Skeletal muscle tissue (tissue), 3 donors: ENCODE measurements at regions not wholly inside any gene's neighbourhood (a gene's known extent, or its start where the extent isn't known, plus 50 kb on each side); places are given as distances from the start of the nearest gene placed in this dataset.

Experiments used
- H3K27ac ChIP-seq: one replicate; pipeline ENCODE4 v1.7.0; 2013; ENCODE audit warnings: mild to moderate bottlenecking, low read depth, low read length, inconsistent platforms
- H3K27me3 ChIP-seq, 3 donors: one replicate each; pipeline ENCODE4 v1.7.0; 2013; ENCODE audit warnings: low read length in 3 of 3; ENCODE audit not compliant: control insufficient read depth in 3 of 3, insufficient read depth in 3 of 3
- H3K36me3 ChIP-seq, 3 donors: one replicate each; pipeline ENCODE4 v1.7.0; 2013; ENCODE audit warnings: low read length in 3 of 3; ENCODE audit not compliant: control insufficient read depth in 3 of 3, insufficient read depth in 3 of 3
- H3K4me1 ChIP-seq, 3 donors: one replicate each; pipeline ENCODE4 v1.7.0; 2013; ENCODE audit warnings: low read length in 3 of 3, mild to moderate bottlenecking in 3 of 3; ENCODE audit not compliant: control insufficient read depth in 3 of 3, insufficient read depth in 3 of 3
- H3K4me3 ChIP-seq, 3 donors: one replicate each; pipeline ENCODE4 v1.7.0; 2013; ENCODE audit warnings: low read length in 3 of 3
- H3K9ac ChIP-seq, 3 donors: one replicate each; pipeline ENCODE4 v1.7.0; 2013; ENCODE audit warnings: low read length in 3 of 3, mild to moderate bottlenecking in 3 of 3, moderate library complexity in 2 of 3, low read depth in 1 of 3
- H3K9me3 ChIP-seq, 3 donors: one replicate each; pipeline ENCODE4 v1.7.0; 2013; ENCODE audit warnings: low read length in 3 of 3; ENCODE audit not compliant: control insufficient read depth in 3 of 3
- donor health status: Osteomylitis.

- H3K9ac ChIP-seq, result no peak overlapping the region
Measured at GRCh38 chr3:72678867-72679266, 169.4 kb downstream of the SHQ1 start.

GRCh38 chr3:72678380-72678779 lies 169.9 kb downstream of the SHQ1 start:
- H3K36me3 ChIP-seq, result no peaks in the 10 kb centered on the region
- H3K27ac ChIP-seq, result no peak overlapping the region
- no peak overlapping the region for H3K9ac ChIP-seq
- no peaks in the 10 kb centered on the region for H3K9me3 ChIP-seq
- H3K27me3 ChIP-seq, result peaks cover 0 to 2% (median 0%) of the 10 kb centered on the region in 3 donors
- no peak overlapping the region for H3K4me3 ChIP-seq
- H3K4me1 ChIP-seq, result no peaks in the 10 kb centered on the region

More at GRCh38 chr3:72678867-72679266, 169.4 kb downstream of the SHQ1 start:
- no peaks in the 10 kb centered on the region for H3K36me3 ChIP-seq
- H3K27me3 ChIP-seq, result peaks cover 0 to 2% (median 0%) of the 10 kb centered on the region in 3 donors
- no peak overlapping the region for H3K4me3 ChIP-seq
- H3K4me1 ChIP-seq, result no peaks in the 10 kb centered on the region
- H3K27ac ChIP-seq, result no peak overlapping the region
- no peaks in the 10 kb centered on the region for H3K9me3 ChIP-seq

DNA sequence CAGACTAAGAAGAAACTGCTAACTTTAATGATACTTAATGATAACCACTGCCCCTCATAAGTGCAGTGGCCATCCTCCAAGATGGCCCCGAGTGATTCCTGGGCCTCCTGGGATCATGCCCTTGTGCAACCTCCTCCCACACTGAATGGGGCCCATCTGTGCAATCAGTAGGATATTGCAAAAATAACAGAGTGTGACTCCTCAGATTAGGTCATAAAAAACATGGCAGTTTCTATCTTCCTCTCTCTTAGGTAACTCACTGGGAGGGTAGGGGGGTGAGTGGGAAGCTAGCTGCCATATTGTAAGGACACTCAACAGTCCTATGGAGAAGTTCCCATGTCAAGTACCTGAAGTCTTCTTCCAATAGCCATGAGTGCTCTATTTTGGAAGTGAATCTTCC lies 173.0 kb downstream of the SHQ1 start:
- Histone ChIP-seq H3K36me3 (no peaks in the 10 kb centered on the region), H3K9me3 (no peaks in the 10 kb centered on the region), H3K27ac (no peak overlapping the region), H3K4me1 (no peaks in the 10 kb centered on the region), H3K27me3 (no peaks in the 10 kb centered on the region), H3K9ac (no peak overlapping the region), H3K4me3 (no peak overlapping the region)

DNA sequence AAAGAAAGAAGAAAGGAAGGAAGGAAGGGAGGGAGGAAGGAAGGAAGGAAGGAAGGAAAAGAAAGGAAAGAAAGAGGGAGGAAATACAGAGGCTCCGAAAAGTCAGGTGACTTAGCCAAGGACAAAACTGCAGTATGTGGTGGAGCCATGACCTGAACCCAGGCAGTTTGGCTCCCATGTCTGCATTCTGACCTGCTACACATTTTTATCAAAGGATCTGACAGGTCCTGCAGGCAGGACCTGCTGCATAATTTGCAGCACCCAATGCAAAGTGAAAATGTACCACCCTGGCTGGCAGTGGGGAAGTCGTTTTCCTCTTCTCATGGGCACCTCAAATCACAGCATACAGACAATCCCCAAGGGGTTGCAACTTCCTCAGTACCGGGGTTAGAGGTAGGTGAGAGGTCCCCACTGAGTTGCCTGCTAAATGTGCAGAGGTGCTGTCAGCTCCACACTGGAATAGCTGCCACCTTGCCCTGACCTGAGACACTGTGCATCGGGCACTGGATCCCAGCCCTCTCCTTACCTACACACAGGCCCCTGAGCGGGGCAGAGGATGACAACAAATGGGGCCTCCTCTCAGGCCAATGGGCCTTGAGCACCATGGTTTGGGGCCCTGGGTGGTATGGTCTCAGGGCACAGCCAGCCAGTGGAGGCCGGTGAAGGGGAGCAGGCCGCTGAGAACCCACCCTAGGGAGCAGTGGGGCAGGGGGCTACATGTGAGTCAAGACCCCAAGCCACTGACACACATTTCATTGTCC lies 175.1 kb downstream of the SHQ1 start:
- Histone ChIP-seq H3K27me3 (no peaks in the 10 kb centered on the region), H3K9me3 (no peaks in the 10 kb centered on the region), H3K4me3 (no peak overlapping the region), H3K27ac (no peak overlapping the region), H3K4me1 (no peaks in the 10 kb centered on the region), H3K9ac (no peak overlapping the region), H3K36me3 (no peaks in the 10 kb centered on the region)

DNA sequence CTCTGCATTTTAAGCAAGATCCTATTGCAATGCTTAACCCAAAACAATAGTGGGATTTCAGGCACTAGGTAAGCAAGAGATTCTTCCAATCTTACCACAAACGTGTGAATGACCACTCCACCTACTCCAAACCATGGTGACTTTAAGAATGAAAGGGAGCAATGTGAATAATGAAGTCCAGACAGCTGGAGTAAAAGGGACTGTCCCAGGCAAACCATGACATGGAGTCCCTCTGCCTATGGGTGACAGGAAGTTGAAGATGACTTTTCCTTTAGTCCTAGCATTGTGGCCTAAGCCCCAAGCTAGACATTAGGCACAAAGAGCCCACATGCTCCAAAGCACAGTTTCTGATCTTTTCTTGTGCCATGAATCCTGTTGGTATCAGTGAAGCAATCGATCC lies 179.0 kb downstream of the SHQ1 start:
- Histone ChIP-seq H3K4me1 (no peaks in the 10 kb centered on the region), H3K9me3 (no peaks in the 10 kb centered on the region), H3K36me3 (no peaks in the 10 kb centered on the region), H3K4me3 (no peak overlapping the region), H3K27ac (no peak overlapping the region), H3K27me3 (peaks cover 0 to 6% (median 2%) of the 10 kb centered on the region in 3 donors), H3K9ac (no peak overlapping the region)

DNA sequence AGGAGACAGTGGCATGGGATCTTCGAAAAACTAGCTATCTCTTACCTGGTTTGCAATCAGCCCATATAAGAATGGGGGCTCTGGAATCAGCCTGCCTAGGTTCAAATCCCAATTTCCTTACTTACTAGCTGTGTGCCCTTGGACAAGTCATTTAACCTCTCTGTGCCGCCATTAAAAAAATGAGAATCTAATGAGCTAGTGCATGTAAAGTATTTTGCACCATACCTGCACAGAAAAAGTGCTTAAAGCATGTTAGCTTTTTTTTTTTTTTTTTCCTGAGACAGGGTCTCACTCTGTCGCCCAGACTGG lies 181.8 kb downstream of the SHQ1 start:
- no peaks in the 10 kb centered on the region for H3K4me1 ChIP-seq
- H3K27me3 ChIP-seq, result peaks cover 0 to 6% (median 2%) of the 10 kb centered on the region in 3 donors
- no peaks in the 10 kb centered on the region for H3K9me3 ChIP-seq
- H3K4me3 ChIP-seq, result no peak overlapping the region
- H3K36me3 ChIP-seq, result no peaks in the 10 kb centered on the region
- H3K9ac ChIP-seq, result no peak overlapping the region
- no peak overlapping the region for H3K27ac ChIP-seq

GRCh38 chr3:72665701-72666446 lies 182.4 kb downstream of the SHQ1 start:
- no peaks in the 10 kb centered on the region for H3K9me3 ChIP-seq
- H3K27me3 ChIP-seq, result peaks cover 0 to 6% (median 2%) of the 10 kb centered on the region in 3 donors
- no peak overlapping the region for H3K4me3 ChIP-seq
- no peak overlapping the region for H3K9ac ChIP-seq
- H3K36me3 ChIP-seq, result no peaks in the 10 kb centered on the region
- H3K4me1 ChIP-seq, result peaks cover 0 to 1% (median under 1%) of the 10 kb centered on the region in 3 donors
- no peak overlapping the region for H3K27ac ChIP-seq

DNA sequence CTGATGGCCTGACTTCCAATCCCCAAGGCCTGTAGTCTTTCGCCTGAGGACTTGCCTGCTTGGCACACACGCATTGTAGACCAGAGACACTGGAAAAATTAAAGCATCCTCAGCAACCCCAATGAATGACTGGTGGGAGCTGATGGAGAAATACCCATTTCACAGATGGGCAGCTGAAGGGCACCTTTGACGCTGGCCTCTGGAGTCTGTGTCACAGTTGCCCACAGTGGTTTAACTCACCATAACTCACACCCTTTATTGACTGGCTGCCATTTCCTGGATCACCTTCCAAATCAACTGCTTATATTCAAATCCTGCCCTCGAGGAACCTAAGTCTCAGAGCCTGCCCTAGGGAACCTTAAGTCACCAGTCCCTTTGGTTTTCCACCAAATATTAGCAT lies 183.1 kb downstream of the SHQ1 start:
- H3K27me3 ChIP-seq, result peaks cover 0 to 6% (median 2%) of the 10 kb centered on the region in 3 donors
- peaks cover 0 to 7% (median 5%) of the 10 kb centered on the region in 3 donors for H3K4me1 ChIP-seq
- no peaks in the 10 kb centered on the region for H3K9me3 ChIP-seq
- no peak overlapping the region for H3K9ac ChIP-seq
- no peak overlapping the region for H3K27ac ChIP-seq
- H3K36me3 ChIP-seq, result no peaks in the 10 kb centered on the region
- H3K4me3 ChIP-seq, result no peak overlapping the region

DNA sequence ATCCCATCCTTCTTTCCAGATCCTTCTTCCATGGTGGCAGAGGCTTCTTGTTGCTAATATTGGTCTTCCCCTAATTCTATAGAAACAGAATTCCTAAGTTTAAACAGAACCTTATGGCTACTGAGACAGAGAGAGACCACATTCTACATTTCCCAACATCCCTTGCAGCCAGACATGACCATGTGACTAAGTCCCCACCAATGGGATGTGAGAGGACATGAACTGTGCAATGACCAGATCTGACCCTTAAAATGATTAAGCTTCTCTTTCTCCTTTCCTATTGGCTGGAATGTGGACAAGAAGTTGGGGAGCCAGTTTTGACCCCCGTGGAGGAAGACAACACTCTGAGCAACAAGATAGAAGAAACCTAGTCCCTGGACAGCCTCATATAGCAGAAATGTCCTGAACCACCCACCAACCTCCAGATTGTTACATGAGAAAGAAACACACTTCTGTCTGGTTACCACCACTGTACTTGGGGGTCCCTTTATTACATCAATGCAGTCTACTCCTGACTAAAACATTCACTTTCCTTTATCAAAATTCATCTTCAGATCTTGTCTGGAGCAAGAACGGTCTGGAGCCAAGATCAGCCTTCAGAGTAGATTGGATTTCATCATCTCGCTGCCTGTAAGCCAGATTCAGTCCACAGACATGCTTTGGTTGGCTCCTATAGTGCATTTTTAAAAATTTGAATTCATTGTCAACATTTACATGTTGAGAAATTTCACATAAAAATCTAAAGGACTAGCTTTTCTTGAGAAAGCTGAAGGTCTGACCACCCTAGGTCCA lies 183.9 kb downstream of the SHQ1 start:
- peaks cover 0 to 6% (median 2%) of the 10 kb centered on the region in 3 donors for H3K27me3 ChIP-seq
- H3K4me3 ChIP-seq, result no peak overlapping the region
- H3K27ac ChIP-seq, result no peak overlapping the region
- H3K9ac ChIP-seq, result no peak overlapping the region
- no peaks in the 10 kb centered on the region for H3K36me3 ChIP-seq
- peaks cover 0 to 7% (median 5%) of the 10 kb centered on the region in 3 donors for H3K4me1 ChIP-seq
- no peaks in the 10 kb centered on the region for H3K9me3 ChIP-seq

DNA sequence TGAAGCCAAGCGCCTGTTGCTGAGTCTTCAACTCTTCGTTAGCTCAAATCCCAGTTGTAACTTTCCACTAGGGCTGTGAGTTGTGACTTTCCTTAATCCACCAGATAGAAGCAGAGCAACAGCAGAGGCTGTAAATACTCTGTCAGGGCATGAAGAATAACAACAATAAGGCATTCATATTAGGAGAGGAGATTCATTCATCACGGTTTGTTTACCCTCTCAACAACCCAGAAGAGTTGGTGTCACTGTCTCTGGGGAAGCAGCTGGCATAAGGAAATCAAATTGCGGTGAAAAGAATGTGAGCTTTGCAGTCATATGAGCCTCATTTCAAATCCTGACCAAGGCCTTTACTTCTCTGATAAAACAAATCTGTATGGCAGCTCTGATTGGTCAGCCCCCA lies 184.8 kb downstream of the SHQ1 start:
- Histone ChIP-seq H3K4me1 (peaks cover 0 to 7% (median 5%) of the 10 kb centered on the region in 3 donors), H3K9me3 (no peaks in the 10 kb centered on the region), H3K27me3 (peaks cover 0 to 6% (median 2%) of the 10 kb centered on the region in 3 donors), H3K9ac (no peak overlapping the region), H3K27ac (no peak overlapping the region), H3K4me3 (no peak overlapping the region), H3K36me3 (no peaks in the 10 kb centered on the region)
